ENCODE measurements at regions not wholly inside any gene's neighbourhood (a gene's known extent, or its start where the extent isn't known, plus 50 kb on each side); places are given as distances from the start of the nearest gene placed in this dataset.

- TF ChIP-seq, protein P1, sequence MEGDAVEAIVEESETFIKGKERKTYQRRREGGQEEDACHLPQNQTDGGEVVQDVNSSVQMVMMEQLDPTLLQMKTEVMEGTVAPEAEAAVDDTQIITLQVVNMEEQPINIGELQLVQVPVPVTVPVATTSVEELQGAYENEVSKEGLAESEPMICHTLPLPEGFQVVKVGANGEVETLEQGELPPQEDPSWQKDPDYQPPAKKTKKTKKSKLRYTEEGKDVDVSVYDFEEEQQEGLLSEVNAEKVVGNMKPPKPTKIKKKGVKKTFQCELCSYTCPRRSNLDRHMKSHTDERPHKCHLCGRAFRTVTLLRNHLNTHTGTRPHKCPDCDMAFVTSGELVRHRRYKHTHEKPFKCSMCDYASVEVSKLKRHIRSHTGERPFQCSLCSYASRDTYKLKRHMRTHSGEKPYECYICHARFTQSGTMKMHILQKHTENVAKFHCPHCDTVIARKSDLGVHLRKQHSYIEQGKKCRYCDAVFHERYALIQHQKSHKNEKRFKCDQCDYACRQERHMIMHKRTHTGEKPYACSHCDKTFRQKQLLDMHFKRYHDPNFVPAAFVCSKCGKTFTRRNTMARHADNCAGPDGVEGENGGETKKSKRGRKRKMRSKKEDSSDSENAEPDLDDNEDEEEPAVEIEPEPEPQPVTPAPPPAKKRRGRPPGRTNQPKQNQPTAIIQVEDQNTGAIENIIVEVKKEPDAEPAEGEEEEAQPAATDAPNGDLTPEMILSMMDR (IDR thresholded peaks at IDR 0.05 in 4 of 5, conservative IDR thresholded peaks at IDR 0.05 in 1 of 5): no peak
- TF ChIP-seq POLR2A (IDR thresholded peaks at IDR 0.05): no peak
Measured at GRCh38 chr7:131242123-131242650, 85.5 kb upstream of the MKLN1 start.

Measured in gastrocnemius medialis (tissue), 4 donors.